Naive thymus-derived CD8-positive, alpha-beta T cell (primary cell): ENCODE measurements at regions not wholly inside any gene's neighbourhood (a gene's known extent, or its start where the extent isn't known, plus 50 kb on each side); places are given as distances from the start of the nearest gene placed in this dataset.

Experiments used
- ATAC-seq, 2 donors: fragments of 150-1000 bp; cut with Tn5 transposase in 1 of 2; sonication (Bioruptor Pico), chemical (Tn5 transposase) in 1 of 2; 1 replicate in 1 of 2; 2 replicates in 1 of 2; pipeline ENCODE4 v1.10.0; 2021; ENCODE audit warnings: mild to moderate bottlenecking in 2 of 2, moderate library complexity in 2 of 2
- POLR2A ChIA-PET: fragments of 350-600 bp; sonication (Branson Sonifier 250); formaldehyde crosslinking; loops from one replicate; lab custom pipeline; 2021; ENCODE audit warnings: antibody characterized with exemption; lab: Charles Lee
- DNase-seq, 10 donors: peaks; one replicate each; pipeline versions ENCODE4 v3.0.0 to v3.0.0-alpha.2; 2020 to 2022
- H3K27ac Mint-ChIP-seq, 10 donors: one replicate each; pipeline ENCODE4 v1.8.0; 2020 to 2022; ENCODE audit warnings: mild to moderate bottlenecking in 10 of 10, mixed read lengths in 10 of 10, moderate library complexity in 4 of 10, inconsistent platforms in 1 of 10
- H3K27me3 Mint-ChIP-seq, 5 donors: one replicate each; pipeline ENCODE4 v1.8.0; 2021 to 2022; ENCODE audit warnings: mixed read lengths in 5 of 5
- H3K36me3 Mint-ChIP-seq, 3 donors: one replicate each; pipeline ENCODE4 v1.8.0; 2020 to 2022; ENCODE audit warnings: mixed read lengths in 3 of 3, mild to moderate bottlenecking in 2 of 3, inconsistent platforms in 1 of 3
- H3K4me1 Mint-ChIP-seq, 4 donors: one replicate each; pipeline ENCODE4 v1.8.0; 2021 to 2022; ENCODE audit warnings: mixed read lengths in 4 of 4
- H3K4me3 Mint-ChIP-seq, 10 donors: one replicate each; pipeline ENCODE4 v1.8.0; 2020 to 2022; ENCODE audit warnings: mild to moderate bottlenecking in 10 of 10, mixed read lengths in 10 of 10, moderate library complexity in 6 of 10, inconsistent platforms in 1 of 10
- H3K9me3 Mint-ChIP-seq, 9 donors: one replicate each; pipeline ENCODE4 v1.8.0; 2020 to 2022; ENCODE audit warnings: mixed read lengths in 9 of 9, mild to moderate bottlenecking in 3 of 9, inconsistent platforms in 1 of 9, moderate library complexity in 1 of 9

- DNase-seq = no peak
- Mint-ChIP-seq H3K4me1 (no peaks in the 10 kb centered on the region), H3K36me3 (no peaks in the 10 kb centered on the region), H3K9me3 (no peaks in the 10 kb centered on the region), H3K27me3 (peaks cover 2 to 20% (median 8%) of the 10 kb centered on the region in 5 donors), H3K4me3 (no peak overlapping the region), H3K27ac (peak overlapping the region in 1 of 10 donors; percentile 21)
- POLR2A ChIA-PET = no interaction called here
- ATAC-seq = no peak
Observed at GRCh38 chr18:75638223-75638775, 210.8 kb upstream of the SMIM21 start.

GRCh38 chr18:75635096-75635495 is 207.6 kb upstream of the SMIM21 start:
- peaks cover 0 to 3% (median 0%) of the 10 kb centered on the region in 9 donors for H3K9me3 Mint-ChIP-seq
- no peak for ATAC-seq
- POLR2A ChIA-PET = no interaction called here

DNA sequence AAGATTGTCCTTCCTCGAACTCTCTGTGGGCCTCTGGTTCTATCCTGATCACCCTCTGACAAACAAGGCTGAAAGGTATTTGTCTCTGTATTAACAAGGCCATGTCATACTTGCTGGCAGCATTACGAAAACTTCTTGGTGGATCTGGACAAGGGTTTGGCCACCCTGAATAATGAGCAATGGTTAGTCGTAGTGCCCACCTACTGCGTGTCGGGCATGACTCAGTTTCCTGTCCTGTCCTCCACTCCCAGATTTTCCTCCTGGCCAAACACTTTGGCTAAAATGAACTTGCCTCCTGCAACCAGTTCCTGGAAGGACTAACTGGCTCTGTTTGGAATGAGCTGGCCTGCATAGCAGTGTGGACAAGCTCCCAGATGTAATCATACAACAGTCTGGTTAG is 198.5 kb upstream of the SMIM21 start:
- H3K4me3 Mint-ChIP-seq = no peak overlapping the region
- H3K9me3 Mint-ChIP-seq = no peaks in the 10 kb centered on the region
- ATAC-seq (no peak), DNase-seq (no peak)
- H3K36me3 Mint-ChIP-seq = no peaks in the 10 kb centered on the region
- POLR2A ChIA-PET = no interaction called here
- no peaks in the 10 kb centered on the region for H3K4me1 Mint-ChIP-seq
- peaks cover 0 to 27% (median 8%) of the 10 kb centered on the region in 5 donors for H3K27me3 Mint-ChIP-seq
- peak overlapping the region in 1 of 10 donors; percentile 11 for H3K27ac Mint-ChIP-seq

More at GRCh38 chr18:75635096-75635495, 207.6 kb upstream of the SMIM21 start:
- no peak for DNase-seq
- no peak overlapping the region for H3K27ac Mint-ChIP-seq
- no peak overlapping the region for H3K4me3 Mint-ChIP-seq
- no peaks in the 10 kb centered on the region for H3K4me1 Mint-ChIP-seq
- no peaks in the 10 kb centered on the region for H3K36me3 Mint-ChIP-seq
- H3K27me3 Mint-ChIP-seq = peaks cover 0 to 27% (median 4%) of the 10 kb centered on the region in 5 donors

- Mint-ChIP-seq H3K27me3 (peaks cover 0 to 23% (median 8%) of the 10 kb centered on the region in 5 donors), H3K4me3 (no peak overlapping the region), H3K4me1 (no peaks in the 10 kb centered on the region), H3K9me3 (no peaks in the 10 kb centered on the region), H3K27ac (no peak overlapping the region), H3K36me3 (no peaks in the 10 kb centered on the region)
- POLR2A ChIA-PET = no interaction called here
- ATAC-seq (no peak), DNase-seq (no peak)
Observed at GRCh38 chr18:75624869-75625268, 197.4 kb upstream of the SMIM21 start.

GRCh38 chr18:75621818-75622217 is 194.3 kb upstream of the SMIM21 start:
- POLR2A ChIA-PET = no interaction called here
- H3K27ac Mint-ChIP-seq = no peak overlapping the region
- H3K4me3 Mint-ChIP-seq = no peak overlapping the region
- ATAC-seq = no peak
- no peaks in the 10 kb centered on the region for H3K4me1 Mint-ChIP-seq
- H3K27me3 Mint-ChIP-seq = peaks cover 0 to 19% (median 7%) of the 10 kb centered on the region in 5 donors
- H3K9me3 Mint-ChIP-seq = peaks cover 0 to 4% (median 0%) of the 10 kb centered on the region in 9 donors
- DNase-seq = no peak
- H3K36me3 Mint-ChIP-seq = peaks cover 0 to 2% (median 0%) of the 10 kb centered on the region in 3 donors

- peaks cover 0 to 8% (median 0%) of the 10 kb centered on the region in 9 donors for H3K9me3 Mint-ChIP-seq
Observed at GRCh38 chr18:75618146-75618545, 190.6 kb upstream of the SMIM21 start.

GRCh38 chr18:75612456-75612855 is 185.0 kb upstream of the SMIM21 start:
- POLR2A ChIA-PET = no interaction called here
- Mint-ChIP-seq H3K4me1 (no peaks in the 10 kb centered on the region), H3K9me3 (peaks cover 0 to 5% (median 0%) of the 10 kb centered on the region in 9 donors), H3K27me3 (peaks cover 2 to 14% (median 6%) of the 10 kb centered on the region in 5 donors), H3K27ac (no peak overlapping the region), H3K36me3 (no peaks in the 10 kb centered on the region), H3K4me3 (no peak overlapping the region)
- ATAC-seq (no peak), DNase-seq (no peak)

More at GRCh38 chr18:75618146-75618545, 190.6 kb upstream of the SMIM21 start:
- no peak for ATAC-seq
- no peak for DNase-seq
- peaks cover 0 to 2% (median 0%) of the 10 kb centered on the region in 3 donors for H3K36me3 Mint-ChIP-seq
- POLR2A ChIA-PET = no interaction called here
- H3K4me3 Mint-ChIP-seq = no peak overlapping the region
- H3K4me1 Mint-ChIP-seq = no peaks in the 10 kb centered on the region
- peaks cover 2 to 15% (median 12%) of the 10 kb centered on the region in 5 donors for H3K27me3 Mint-ChIP-seq
- no peak overlapping the region for H3K27ac Mint-ChIP-seq

DNA sequence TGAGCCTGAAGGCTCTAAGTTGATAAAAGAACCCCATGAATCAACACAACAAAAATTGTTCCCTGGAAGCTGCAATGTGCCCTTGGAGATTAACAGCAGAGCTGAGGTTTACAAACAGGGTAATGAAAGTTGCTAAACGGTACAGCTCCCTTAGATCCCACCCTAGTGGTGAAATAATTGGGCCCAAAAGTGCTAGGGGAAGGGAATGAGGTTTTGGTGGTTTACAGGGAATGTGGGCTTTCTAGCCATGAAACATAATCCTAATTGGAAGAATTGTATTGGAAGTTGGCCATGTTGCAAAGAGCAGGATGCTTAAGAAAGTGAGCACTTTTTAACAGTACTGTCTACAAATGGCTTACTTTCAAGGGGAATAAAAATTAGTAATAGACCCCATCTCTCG is 180.2 kb upstream of the SMIM21 start:
- H3K4me3 Mint-ChIP-seq = no peak overlapping the region
- peaks cover 0 to 2% (median 0%) of the 10 kb centered on the region in 9 donors for H3K9me3 Mint-ChIP-seq
- H3K36me3 Mint-ChIP-seq = no peaks in the 10 kb centered on the region
- no peak for ATAC-seq
- H3K27me3 Mint-ChIP-seq = peaks cover 3 to 9% (median 4%) of the 10 kb centered on the region in 5 donors
- H3K4me1 Mint-ChIP-seq = no peaks in the 10 kb centered on the region
- no peak overlapping the region for H3K27ac Mint-ChIP-seq
- POLR2A ChIA-PET = no interaction called here
- DNase-seq = no peak

DNA sequence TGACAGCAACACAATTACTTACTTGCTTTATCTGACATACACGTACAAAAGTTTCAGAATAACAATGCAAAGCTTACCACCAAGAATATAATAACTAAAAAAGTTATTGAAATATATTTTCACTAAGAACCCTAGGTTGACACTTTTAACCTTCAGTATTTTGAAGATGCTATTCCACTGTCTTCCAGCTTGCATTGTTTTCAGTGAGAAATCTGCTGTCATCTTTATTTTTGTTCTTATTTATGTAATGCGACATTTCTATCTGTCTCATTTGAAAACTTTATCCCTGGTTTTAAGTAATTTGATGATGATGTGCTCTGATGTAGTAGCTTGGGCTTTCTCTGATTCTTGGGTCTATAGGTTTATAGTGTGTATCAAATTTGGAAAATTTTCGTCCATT is 165.0 kb upstream of the SMIM21 start:
- ATAC-seq (no peak), DNase-seq (no peak)
- Mint-ChIP-seq H3K27ac (no peak overlapping the region), H3K4me3 (no peak overlapping the region), H3K4me1 (no peaks in the 10 kb centered on the region), H3K27me3 (peaks cover 0 to 3% (median under 1%) of the 10 kb centered on the region in 5 donors), H3K36me3 (peaks cover 0 to 18% (median 0%) of the 10 kb centered on the region in 3 donors), H3K9me3 (peaks cover 8 to 48% (median 29%) of the 10 kb centered on the region in 9 donors)
- POLR2A ChIA-PET = no interaction called here

GRCh38 chr18:75588412-75588811 is 160.9 kb upstream of the SMIM21 start:
- H3K4me1 Mint-ChIP-seq = no peaks in the 10 kb centered on the region
- H3K4me3 Mint-ChIP-seq = no peak overlapping the region
- H3K36me3 Mint-ChIP-seq = peaks cover 0 to 12% (median 0%) of the 10 kb centered on the region in 3 donors
- POLR2A ChIA-PET = no interaction called here
- H3K27me3 Mint-ChIP-seq = peaks cover 0 to 20% (median 0%) of the 10 kb centered on the region in 5 donors
- no peak for ATAC-seq
- DNase-seq = no peak
- peak overlapping the region in 1 of 10 donors; percentile 21 for H3K27ac Mint-ChIP-seq
- H3K9me3 Mint-ChIP-seq = peaks cover 6 to 29% (median 21%) of the 10 kb centered on the region in 9 donors

DNA sequence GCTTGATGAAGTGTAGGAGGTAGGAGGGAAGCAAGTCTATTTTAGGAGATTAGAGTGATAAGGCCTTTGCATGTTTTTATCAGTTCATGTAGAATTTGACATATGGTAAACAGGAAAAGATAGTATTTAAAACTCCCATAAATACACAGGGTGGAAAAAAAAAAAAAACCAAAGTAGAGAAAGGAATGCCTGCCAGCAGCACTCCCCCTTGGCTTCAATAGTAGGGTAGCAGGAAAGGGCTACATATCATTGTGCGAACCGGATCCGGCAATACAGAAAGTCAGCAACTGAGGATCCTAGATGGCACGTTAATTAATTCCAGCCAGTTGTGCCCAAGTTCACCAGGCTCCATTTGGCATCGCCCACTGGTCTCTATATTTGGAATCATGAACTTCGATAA is 159.6 kb upstream of the SMIM21 start:
- Mint-ChIP-seq H3K27me3 (peaks cover 0 to 20% (median 1%) of the 10 kb centered on the region in 5 donors), H3K9me3 (peaks cover 3 to 17% (median 10%) of the 10 kb centered on the region in 9 donors), H3K4me3 (no peak overlapping the region)

GRCh38 chr18:75586130-75586889 is 158.8 kb upstream of the SMIM21 start:
- Mint-ChIP-seq H3K4me1 (no peaks in the 10 kb centered on the region), H3K36me3 (peaks cover 0 to 4% (median 0%) of the 10 kb centered on the region in 3 donors), H3K27ac (no peak overlapping the region), H3K27me3 (peaks cover 0 to 20% (median 1%) of the 10 kb centered on the region in 5 donors), H3K9me3 (peaks cover 0 to 10% (median 4%) of the 10 kb centered on the region in 9 donors), H3K4me3 (no peak overlapping the region)
- DNase-seq = no peak
- ATAC-seq = no peak
- POLR2A ChIA-PET = no interaction called here

More for the DNA sequence above, 159.6 kb upstream of the SMIM21 start:
- POLR2A ChIA-PET = no interaction called here
- Mint-ChIP-seq H3K27ac (no peak overlapping the region), H3K36me3 (peaks cover 0 to 4% (median 0%) of the 10 kb centered on the region in 3 donors), H3K4me1 (no peaks in the 10 kb centered on the region)
- DNase-seq (no peak), ATAC-seq (no peak)

GRCh38 chr18:75582940-75583339 is 155.4 kb upstream of the SMIM21 start:
- no peaks in the 10 kb centered on the region for H3K4me1 Mint-ChIP-seq
- POLR2A ChIA-PET = no interaction called here
- no peak overlapping the region for H3K27ac Mint-ChIP-seq
- no peak for ATAC-seq
- H3K36me3 Mint-ChIP-seq = no peaks in the 10 kb centered on the region
- H3K9me3 Mint-ChIP-seq = no peaks in the 10 kb centered on the region
- DNase-seq = no peak
- no peak overlapping the region for H3K4me3 Mint-ChIP-seq
- H3K27me3 Mint-ChIP-seq = peaks cover 0 to 27% (median 6%) of the 10 kb centered on the region in 5 donors
